ENCODE measurements at regions not wholly inside any gene's neighbourhood (a gene's known extent, or its start where the extent isn't known, plus 50 kb on each side); places are given as distances from the start of the nearest gene placed in this dataset.
A peak's percentile ranks its signal among the peaks of the same experiment; 100 is the strongest.

GRCh38 chr2:177138823-177139222, 73.8 kb upstream of the HNRNPA3 start:
- DNase-seq (ENCODE audit: low spot score) = no peak
- POLR2A ChIA-PET (ENCODE audit: low non-redundant PET) = no interaction called here
- no peak overlapping the region for H3K27ac ChIP-seq
- TF ChIP-seq CTCF (conservative IDR thresholded peaks at IDR 0.05; ENCODE audit: low read depth) = no peak
- CTCF ChIA-PET = interaction anchor here (0.7 to 1.1 kb wide), 2 partner anchors 10 to 19 kb away, joined by 3 read pairs; no protein-coding TSS in a partner anchor

- no peak for TF ChIP-seq CTCF (conservative IDR thresholded peaks at IDR 0.05; ENCODE audit: low read depth)
- no peak overlapping the region for H3K27ac ChIP-seq
- ChIA-PET CTCF (interaction anchor here (0.6 to 1.2 kb wide), 6 partner anchors 12 to 1393 kb away, joined by 3 read pairs; no protein-coding TSS in a partner anchor), POLR2A (ENCODE audit: low non-redundant PET) (no interaction called here)
- no peak for DNase-seq (ENCODE audit: low spot score)
These were observed 70.7 kb upstream of the HNRNPA3 start for GRCh38 chr2:177141866-177142265.

GRCh38 chr2:177143444-177143843, 69.2 kb upstream of the HNRNPA3 start:
- DNase-seq (ENCODE audit: low spot score) = peak; percentile 37
- ChIA-PET CTCF (interaction anchor here (0.6 kb wide), 1 partner anchor 1671 kb away, joined by 3 read pairs; no protein-coding TSS in a partner anchor), POLR2A (ENCODE audit: low non-redundant PET) (no interaction called here)
- TF ChIP-seq CTCF (conservative IDR thresholded peaks at IDR 0.05; ENCODE audit: low read depth) = no peak
- no peak overlapping the region for H3K27ac ChIP-seq

- peak; percentile 76 for TF ChIP-seq CTCF (conservative IDR thresholded peaks at IDR 0.05; ENCODE audit: low read depth)
- POLR2A ChIA-PET (ENCODE audit: low non-redundant PET) = no interaction called here
- H3K27ac ChIP-seq = no peak overlapping the region
- peak; percentile 56 for DNase-seq (ENCODE audit: low spot score)
- CTCF ChIA-PET = interaction anchor here (0.5 to 0.7 kb wide), 2 partner anchors 596 to 643 kb away, joined by 3 read pairs; no protein-coding TSS in a partner anchor
These were observed 65.4 kb upstream of the HNRNPA3 start for GRCh38 chr2:177147093-177147694.

GRCh38 chr2:177147834-177148445, 64.7 kb upstream of the HNRNPA3 start:
- no peak for TF ChIP-seq CTCF (conservative IDR thresholded peaks at IDR 0.05; ENCODE audit: low read depth)
- POLR2A ChIA-PET (ENCODE audit: low non-redundant PET) = no interaction called here
- CTCF ChIA-PET = interaction anchor here (0.5 to 1.7 kb wide), 15 partner anchors 8 to 1794 kb away, joined by 3 to 8 read pairs (median 3); no protein-coding TSS in a partner anchor
- H3K27ac ChIP-seq = no peak overlapping the region
- DNase-seq (ENCODE audit: low spot score) = no peak

- no peak overlapping the region for H3K27ac ChIP-seq
- ChIA-PET POLR2A (ENCODE audit: low non-redundant PET) (no interaction called here), CTCF (interaction anchor here (0.5 to 1.7 kb wide), 34 partner anchors 8 to 1795 kb away, joined by 3 to 8 read pairs (median 3); no protein-coding TSS in a partner anchor)
- peak; percentile 95 for TF ChIP-seq CTCF (conservative IDR thresholded peaks at IDR 0.05; ENCODE audit: low read depth)
- peak; percentile 77 for DNase-seq (ENCODE audit: low spot score)
These were observed 64.0 kb upstream of the HNRNPA3 start for GRCh38 chr2:177148477-177149154.

All from RWPE1 (cell line).